Large intestine (tissue), 3 donors: ENCODE measurements at regions not wholly inside any gene's neighbourhood (a gene's known extent, or its start where the extent isn't known, plus 50 kb on each side); places are given as distances from the start of the nearest gene placed in this dataset.

Experiments used
- DNase-seq, 2 donors: peaks; one replicate each; pipeline versions ENCODE4 v3.0.0 to v3.0.0-alpha.2; 2013
- H3K27ac ChIP-seq: one replicate; pipeline ENCODE4 v1.5.1; 2013; ENCODE audit warnings: low read length
- H3K27me3 ChIP-seq: 2 replicates; pipeline ENCODE4 v1.6.1; 2013; ENCODE audit warnings: low read length; ENCODE audit not compliant: control insufficient read depth, insufficient read depth
- H3K36me3 ChIP-seq: 2 replicates; pipeline ENCODE4 v1.6.1; 2013; ENCODE audit warnings: low read length; ENCODE audit not compliant: control insufficient read depth, insufficient read depth
- H3K4me1 ChIP-seq: one replicate; pipeline ENCODE4 v1.6.1; 2013; ENCODE audit warnings: low read length; ENCODE audit not compliant: control insufficient read depth, insufficient read depth
- H3K4me3 ChIP-seq: one replicate; pipeline ENCODE4 v1.5.1; 2013; ENCODE audit warnings: low read length
- H3K9me3 ChIP-seq: one replicate; pipeline ENCODE4 v1.6.1; 2013; ENCODE audit warnings: mild to moderate bottlenecking, low read depth, low read length, moderate library complexity; ENCODE audit not compliant: control insufficient read depth
- WGBS: methylation state at CpG from one replicate; pipeline ENCODE4 v1.1.5; 2013; ENCODE audit warnings: low lambda C conversion rate; ENCODE audit not compliant: insufficient coverage; 5-methylcytosine and 5-hydroxymethylcytosine counted together

GRCh38 chr4:176500894-176501293 lies 181.1 kb downstream of the SPCS3 start:
- no peak for DNase-seq
- no peaks in the 10 kb centered on the region for H3K9me3 ChIP-seq
- H3K27me3 ChIP-seq: no peaks in the 10 kb centered on the region
- H3K36me3 ChIP-seq: no peaks in the 10 kb centered on the region
- no CpG with 5 or more reads among the region's 1 CpG for WGBS
- no peak overlapping the region for H3K4me3 ChIP-seq
- H3K4me1 ChIP-seq: no peaks in the 10 kb centered on the region
- H3K27ac ChIP-seq: no peak overlapping the region

- Histone ChIP-seq H3K4me1 (no peaks in the 10 kb centered on the region), H3K27me3 (no peaks in the 10 kb centered on the region), H3K4me3 (no peak overlapping the region), H3K27ac (no peak overlapping the region), H3K36me3 (no peaks in the 10 kb centered on the region), H3K9me3 (no peaks in the 10 kb centered on the region)
- no peak for DNase-seq
- 78% methylated on average over 2 of the region's 2 CpGs for WGBS
Measured at GRCh38 chr4:176504118-176504517, 184.4 kb downstream of the SPCS3 start.

- DNase-seq: no peak
- Histone ChIP-seq H3K4me1 (no peaks in the 10 kb centered on the region), H3K4me3 (no peak overlapping the region), H3K9me3 (no peaks in the 10 kb centered on the region), H3K27me3 (no peaks in the 10 kb centered on the region), H3K36me3 (no peaks in the 10 kb centered on the region), H3K27ac (no peak overlapping the region)
- 80% methylated on average over 2 of the region's 8 CpGs for WGBS
Measured at GRCh38 chr4:176507845-176508533, 188.2 kb downstream of the SPCS3 start.

- Histone ChIP-seq H3K27me3 (no peaks in the 10 kb centered on the region), H3K4me3 (no peak overlapping the region), H3K36me3 (no peaks in the 10 kb centered on the region), H3K4me1 (no peaks in the 10 kb centered on the region), H3K9me3 (no peaks in the 10 kb centered on the region), H3K27ac (no peak overlapping the region)
- 0% methylated on average over 1 of the region's 4 CpGs for WGBS
- DNase-seq: no peak
Measured at GRCh38 chr4:176508780-176509331, 189.1 kb downstream of the SPCS3 start.

- no peak for DNase-seq
- Histone ChIP-seq H3K9me3 (no peaks in the 10 kb centered on the region), H3K27ac (no peak overlapping the region), H3K27me3 (no peaks in the 10 kb centered on the region), H3K36me3 (no peaks in the 10 kb centered on the region), H3K4me1 (no peaks in the 10 kb centered on the region), H3K4me3 (no peak overlapping the region)
- no CpG with 5 or more reads among the region's 2 CpGs for WGBS
Measured at GRCh38 chr4:176525576-176525975, 205.8 kb downstream of the SPCS3 start.

- no CpG with 5 or more reads among the region's 5 CpGs for WGBS
- Histone ChIP-seq H3K4me1 (no peaks in the 10 kb centered on the region), H3K36me3 (no peaks in the 10 kb centered on the region), H3K9me3 (no peaks in the 10 kb centered on the region), H3K27ac (no peak overlapping the region), H3K27me3 (no peaks in the 10 kb centered on the region), H3K4me3 (no peak overlapping the region)
- no peak for DNase-seq
Measured at GRCh38 chr4:176526704-176527103, 206.9 kb downstream of the SPCS3 start.

GRCh38 chr4:176529574-176529973 lies 209.8 kb downstream of the SPCS3 start:
- DNase-seq: no peak
- H3K27me3 ChIP-seq: no peaks in the 10 kb centered on the region

GRCh38 chr4:176533159-176533558 lies 213.4 kb downstream of the SPCS3 start:
- Histone ChIP-seq H3K4me3 (no peak overlapping the region), H3K36me3 (no peaks in the 10 kb centered on the region), H3K4me1 (no peaks in the 10 kb centered on the region), H3K27me3 (no peaks in the 10 kb centered on the region), H3K27ac (no peak overlapping the region), H3K9me3 (no peaks in the 10 kb centered on the region)
- no peak for DNase-seq

More at GRCh38 chr4:176529574-176529973, 209.8 kb downstream of the SPCS3 start:
- Histone ChIP-seq H3K4me3 (no peak overlapping the region), H3K4me1 (no peaks in the 10 kb centered on the region), H3K36me3 (no peaks in the 10 kb centered on the region), H3K27ac (no peak overlapping the region), H3K9me3 (no peaks in the 10 kb centered on the region)

- Histone ChIP-seq H3K4me3 (no peak overlapping the region), H3K36me3 (no peaks in the 10 kb centered on the region), H3K27ac (no peak overlapping the region), H3K9me3 (no peaks in the 10 kb centered on the region), H3K4me1 (no peaks in the 10 kb centered on the region), H3K27me3 (no peaks in the 10 kb centered on the region)
- no peak for DNase-seq
- no CpG with 5 or more reads among the region's 3 CpGs for WGBS
Measured at GRCh38 chr4:176534566-176534965, 214.8 kb downstream of the SPCS3 start.

- H3K27ac ChIP-seq: no peak overlapping the region
- H3K27me3 ChIP-seq: no peaks in the 10 kb centered on the region
- H3K4me3 ChIP-seq: no peak overlapping the region
- DNase-seq: no peak
- WGBS: 81% methylated on average over 3 of the region's 4 CpGs
- no peaks in the 10 kb centered on the region for H3K36me3 ChIP-seq
- H3K4me1 ChIP-seq: no peaks in the 10 kb centered on the region
- H3K9me3 ChIP-seq: no peaks in the 10 kb centered on the region
Measured at GRCh38 chr4:176538217-176538925, 218.6 kb downstream of the SPCS3 start.
